Kidney epithelial cell (primary cell): ENCODE measurements at regions not wholly inside any gene's neighbourhood (a gene's known extent, or its start where the extent isn't known, plus 50 kb on each side); places are given as distances from the start of the nearest gene placed in this dataset.
A peak's percentile ranks its signal among the peaks of the same experiment; 100 is the strongest.

Source experiments
- DNase-seq: peaks from one replicate; pipeline ENCODE4 v3.0.0-alpha.2; 2010; ENCODE audit warnings: low read depth
- H3K27me3 ChIP-seq: 2 replicates; pipeline ENCODE4 v1.6.0; 2011; ENCODE audit warnings: low read length; ENCODE audit not compliant: control insufficient read depth, insufficient read depth
- H3K36me3 ChIP-seq: 2 replicates; pipeline ENCODE4 v1.5.1; 2011; ENCODE audit warnings: low read length; ENCODE audit not compliant: control insufficient read depth, insufficient read depth
- H3K4me3 ChIP-seq: 2 replicates; pipeline ENCODE4 v1.5.1; 2011; ENCODE audit warnings: low read depth, mild to moderate bottlenecking, control low read depth, low read length
- CTCF ChIP-seq: IDR thresholded peaks from 2 replicates; pipeline ENCODE4 v1.5.1; 2011; ENCODE audit warnings: mild to moderate bottlenecking, moderate library complexity, low read length, control low read depth, inconsistent platforms; ENCODE audit not compliant: insufficient read depth, poor library complexity, severe bottlenecking

- Histone ChIP-seq H3K4me3 (no peak overlapping the region), H3K27me3 (no peaks in the 10 kb centered on the region), H3K36me3 (no peaks in the 10 kb centered on the region)
- no peak for DNase-seq
- TF ChIP-seq CTCF: no peak
Observed at GRCh38 chr5:68740226-68740910, 353.4 kb upstream of the SLC30A5 start.

- no peaks in the 10 kb centered on the region for H3K27me3 ChIP-seq
- no peaks in the 10 kb centered on the region for H3K36me3 ChIP-seq
- TF ChIP-seq CTCF: no peak
- no peak overlapping the region for H3K4me3 ChIP-seq
- DNase-seq: no peak
Observed at GRCh38 chr5:68744206-68744605, 349.6 kb upstream of the SLC30A5 start.

GRCh38 chr5:68745448-68745847 lies 348.4 kb upstream of the SLC30A5 start:
- DNase-seq: no peak
- no peak overlapping the region for H3K4me3 ChIP-seq
- TF ChIP-seq CTCF: peak; percentile 51
- no peaks in the 10 kb centered on the region for H3K27me3 ChIP-seq
- H3K36me3 ChIP-seq: no peaks in the 10 kb centered on the region

GRCh38 chr5:68746220-68746619 lies 347.6 kb upstream of the SLC30A5 start:
- H3K27me3 ChIP-seq: no peaks in the 10 kb centered on the region
- peak; percentile 52 for DNase-seq
- H3K4me3 ChIP-seq: no peak overlapping the region
- H3K36me3 ChIP-seq: no peaks in the 10 kb centered on the region
- no peak for TF ChIP-seq CTCF

- no peak for DNase-seq
- Histone ChIP-seq H3K27me3 (no peaks in the 10 kb centered on the region), H3K36me3 (no peaks in the 10 kb centered on the region), H3K4me3 (no peak overlapping the region)
- no peak for TF ChIP-seq CTCF
Observed at GRCh38 chr5:68746643-68747420, 347.0 kb upstream of the SLC30A5 start.
